H1 (cell line): ENCODE measurements at regions not wholly inside any gene's neighbourhood (a gene's known extent, or its start where the extent isn't known, plus 50 kb on each side); places are given as distances from the start of the nearest gene placed in this dataset.

Experiments
- CTCF ChIA-PET: fragments of 300-600 bp; sonication (Branson Sonifier 250); formaldehyde crosslinking; loops from one replicate; lab custom pipeline; 2021; ENCODE audit not compliant: partially characterized antibody; lab: Charles Lee
- POLR2A ChIA-PET: fragments of 300-600 bp; sonication (Branson Sonifier 250); formaldehyde crosslinking; loops from one replicate; lab custom pipeline; 2021; ENCODE audit warnings: inconsistent platforms; ENCODE audit not compliant: partially characterized antibody; lab: Charles Lee
- DNase-seq, 2 experiments: peaks; one replicate each; pipeline versions ENCODE4 v3.0.0 to v3.0.0-alpha.2; 2010 to 2022; ENCODE audit warnings: low spot score in 2 of 2, low read depth in 1 of 2, mixed read lengths in 1 of 2
- FAIRE-seq: peaks from 2 replicates; lab custom pipeline; 2011; peaks lifted over from hg19 to GRCh38; lab: Jason Lieb, UNC
- H2AFZ ChIP-seq: 2 replicates; pipeline ENCODE4 v1.8.1; 2012; ENCODE audit warnings: low read length, inconsistent platforms
- H2AK5ac ChIP-seq: 2 replicates; pipeline ENCODE4 v1.6.1; 2013; ENCODE audit warnings: low read depth, low read length
- H2BK120ac ChIP-seq: replicated peaks from 2 replicates; pipeline ENCODE3; 2013; ENCODE audit warnings: low read depth, low read length, inconsistent platforms
- H2BK12ac ChIP-seq: 2 replicates; pipeline ENCODE4 v1.6.1; 2013; ENCODE audit warnings: low read depth, low read length
- H2BK15ac ChIP-seq: 2 replicates; pipeline ENCODE4 v1.6.1; 2013; ENCODE audit warnings: low read length
- H2BK20ac ChIP-seq: 2 replicates; pipeline ENCODE4 v1.6.1; 2013; ENCODE audit warnings: low read length
- H2BK5ac ChIP-seq: 2 replicates; pipeline ENCODE4 v1.6.1; 2013; ENCODE audit warnings: low read depth, low read length
- H3K14ac ChIP-seq: 2 replicates; pipeline ENCODE4 v1.6.1; 2013; ENCODE audit warnings: inconsistent platforms; ENCODE audit not compliant: insufficient read length
- H3K18ac ChIP-seq: 2 replicates; pipeline ENCODE4 v1.6.1; 2013; ENCODE audit warnings: low read length; ENCODE audit errors: extremely low read depth
- H3K23ac ChIP-seq: 2 replicates; pipeline ENCODE4 v1.6.1; 2013; ENCODE audit warnings: inconsistent platforms; ENCODE audit not compliant: insufficient read length
- H3K23me2 ChIP-seq: 2 replicates; pipeline ENCODE4 v1.6.1; 2013; ENCODE audit warnings: low read depth, low read length
- H3K27ac ChIP-seq: 2 replicates; pipeline ENCODE4 v1.6.1; 2011; ENCODE audit warnings: low read depth, low read length, inconsistent platforms
- H3K27me3 ChIP-seq, 4 experiments: replicated peaks in 1 of 4; 1 replicate in 1 of 4; 2 replicates in 3 of 4; pipeline versions ENCODE4 v1.6.1 to v1.8.1; 2011 to 2013; ENCODE audit warnings: low read length in 3 of 4, mild to moderate bottlenecking in 3 of 4, inconsistent platforms in 2 of 4, mixed read lengths in 2 of 4, moderate library complexity in 1 of 4; ENCODE audit not compliant: control insufficient read depth in 3 of 4, insufficient read depth in 3 of 4; ENCODE audit errors: extremely low read depth in 1 of 4
- H3K36me3 ChIP-seq, 4 experiments: 2 replicates each; pipeline versions ENCODE4 v1.6.1 to v1.8.1; 2011 to 2013; ENCODE audit warnings: mild to moderate bottlenecking in 4 of 4, low read length in 3 of 4, moderate library complexity in 2 of 4, control low read depth in 1 of 4, inconsistent platforms in 1 of 4; ENCODE audit not compliant: insufficient read depth in 4 of 4, control insufficient read depth in 2 of 4
- H3K4ac ChIP-seq: replicated peaks from 2 replicates; pipeline ENCODE3; 2013; ENCODE audit warnings: low read length, low read depth, mixed read lengths, inconsistent platforms; ENCODE audit not compliant: insufficient read length
- H3K4me1 ChIP-seq, 4 experiments: replicated peaks in 1 of 4; 1 replicate in 1 of 4; 2 replicates in 3 of 4; pipeline versions ENCODE4 v1.6.1 to v1.8.1; 2011 to 2013; ENCODE audit warnings: low read length in 3 of 4, inconsistent platforms in 2 of 4, mixed read lengths in 1 of 4; ENCODE audit not compliant: insufficient read depth in 4 of 4, control insufficient read depth in 3 of 4
- H3K4me2 ChIP-seq, 2 experiments: 2 replicates each; pipeline versions ENCODE4 v1.6.1 to v1.8.1; 2011 to 2013; ENCODE audit warnings: low read depth in 2 of 2, low read length in 2 of 2, control low read depth in 1 of 2, inconsistent platforms in 1 of 2, mild to moderate bottlenecking in 1 of 2; ENCODE audit not compliant: insufficient read depth in 1 of 2
- H3K4me3 ChIP-seq, 4 experiments: fragments of 200-600, 300-600 bp in 1 of 4; sonication (generic), shearing (Covaris generic), sonication (Bioruptor Twin) in 1 of 4; 2 replicates each; pipeline versions ENCODE4 v1.5.1 to v1.8.1; 2011 to 2016; ENCODE audit warnings: low read length in 4 of 4, low read depth in 3 of 4, control low read depth in 2 of 4, inconsistent platforms in 2 of 4, mild to moderate bottlenecking in 2 of 4, mixed read lengths in 1 of 4, moderate library complexity in 1 of 4; ENCODE audit not compliant: insufficient read depth in 2 of 4; ENCODE audit errors: extremely low read depth in 1 of 4
- H3K56ac ChIP-seq: replicated peaks from 2 replicates; pipeline ENCODE3; 2013; ENCODE audit warnings: low read depth, mild to moderate bottlenecking, mixed read lengths, low read length, inconsistent platforms; ENCODE audit not compliant: insufficient read length
- H3K79me1 ChIP-seq: 2 replicates; pipeline ENCODE4 v1.6.1; 2013; ENCODE audit warnings: low read depth, low read length, control low read depth
- H3K79me2 ChIP-seq, 2 experiments: 2 replicates each; pipeline versions ENCODE4 v1.6.1 to v1.8.1; 2012 to 2013; ENCODE audit warnings: low read length in 2 of 2, mild to moderate bottlenecking in 2 of 2, inconsistent platforms in 1 of 2; ENCODE audit not compliant: insufficient read depth in 2 of 2, control insufficient read depth in 1 of 2
- H3K9ac ChIP-seq, 4 experiments: replicated peaks in 1 of 4; 1 replicate in 1 of 4; 2 replicates in 3 of 4; pipeline versions ENCODE4 v1.6.1 to v1.8.1; 2011 to 2013; ENCODE audit warnings: low read depth in 3 of 4, low read length in 3 of 4, control low read depth in 2 of 4, mild to moderate bottlenecking in 2 of 4, moderate library complexity in 2 of 4, inconsistent platforms in 1 of 4; ENCODE audit errors: extremely low read depth in 1 of 4
- H3K9me3 ChIP-seq, 2 experiments: 2 replicates each; pipeline versions ENCODE4 v1.6.1 to v1.8.1; 2012 to 2013; ENCODE audit warnings: mild to moderate bottlenecking in 2 of 2, moderate library complexity in 2 of 2, control low read depth in 1 of 2, inconsistent platforms in 1 of 2, low read depth in 1 of 2, low read length in 1 of 2, mixed read lengths in 1 of 2; ENCODE audit not compliant: insufficient read depth in 2 of 2
- H4K20me1 ChIP-seq, 2 experiments: replicated peaks in 1 of 2; 2 replicates each; pipeline versions ENCODE3 to v1.8.1; 2011 to 2013; ENCODE audit warnings: inconsistent platforms in 2 of 2, low read length in 2 of 2, mild to moderate bottlenecking in 1 of 2; ENCODE audit not compliant: insufficient read depth in 2 of 2, control insufficient read depth in 1 of 2
- H4K5ac ChIP-seq: 2 replicates; pipeline ENCODE4 v1.6.1; 2013; ENCODE audit warnings: low read length, low read depth, mixed read lengths, inconsistent platforms; ENCODE audit not compliant: insufficient read length
- H4K8ac ChIP-seq: 2 replicates; pipeline ENCODE4 v1.8.0; 2013; ENCODE audit warnings: mild to moderate bottlenecking, moderate library complexity, low read length, inconsistent platforms; ENCODE audit not compliant: insufficient read depth; ENCODE audit errors: extremely low read depth
- H4K91ac ChIP-seq: replicated peaks from 2 replicates; pipeline ENCODE3; 2013; ENCODE audit warnings: low read length, mixed read lengths, inconsistent platforms; ENCODE audit not compliant: insufficient read length
- CHD2 ChIP-seq: IDR thresholded peaks from 2 replicates; pipeline ENCODE4 v1.6.1; 2012; ENCODE audit warnings: low read length, improper control_type of control experiment
- SP1 ChIP-seq: IDR thresholded peaks from 2 replicates; pipeline ENCODE4 v1.6.1; 2011; ENCODE audit warnings: low read depth, low read length
- WGBS, 2 experiments: shearing (Covaris generic) in 1 of 2; methylation state at CpG; one replicate each; pipeline versions ENCODE4 v1.1.6 to v1.1.7; 2013 to 2015; ENCODE audit warnings: low lambda C conversion rate in 2 of 2, mixed read lengths in 2 of 2, inconsistent platforms in 1 of 2, low coverage in 1 of 2, missing lambda C conversion rate in 1 of 2; ENCODE audit not compliant: insufficient replicate concordance in 2 of 2, insufficient coverage in 1 of 2, insufficient read length in 1 of 2; ENCODE audit errors: extremely low coverage in 1 of 2, missing lambda C conversion rate in 1 of 2; 5-methylcytosine and 5-hydroxymethylcytosine counted together

DNA sequence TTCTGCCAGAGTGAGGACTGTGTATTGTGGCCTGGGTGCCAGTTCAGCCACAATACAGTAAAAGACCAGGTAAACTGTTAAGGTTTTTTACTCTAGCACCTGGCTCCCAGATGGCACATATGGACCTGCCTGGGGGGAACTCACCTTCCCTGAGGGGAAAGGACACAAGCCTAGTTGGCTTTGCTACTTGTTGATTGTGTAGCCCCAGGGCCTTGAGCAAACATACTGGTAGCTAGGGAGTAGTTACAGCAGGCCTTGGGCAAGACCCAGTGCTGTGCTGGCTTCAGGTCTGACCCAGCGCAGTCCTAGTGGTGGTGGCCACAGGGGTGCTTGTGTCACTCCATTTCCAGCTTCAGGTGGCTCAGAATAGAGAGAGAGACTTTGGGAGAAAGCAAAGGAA lies 216.4 kb downstream of the KLHL28 start:
- no peak for FAIRE-seq
- no peak overlapping the region for H2BK120ac ChIP-seq

More for the DNA sequence above, 216.4 kb downstream of the KLHL28 start:
- no peak overlapping the region for H3K23ac ChIP-seq
- H3K56ac ChIP-seq = no peak overlapping the region
- TF ChIP-seq CHD2 (no peak), SP1 (no peak)
- TF ChIP-seq, all 59 proteins: peak for 0
- Histone ChIP-seq H3K36me3 (no peaks in the 10 kb centered on the region), H3K4me2 (no peak overlapping the region), H3K4me3 (no peak overlapping the region), H3K27me3 (no peaks in the 10 kb centered on the region), H3K14ac (no peak overlapping the region), H4K5ac (no peak overlapping the region), H3K79me1 (no peaks in the 10 kb centered on the region), H2AFZ (no peak overlapping the region), H2BK5ac (no peak overlapping the region), H3K9ac (no peak overlapping the region), H3K79me2 (no peaks in the 10 kb centered on the region), H2BK15ac (no peak overlapping the region), H4K91ac (no peak overlapping the region), H2BK12ac (no peak overlapping the region), H2AK5ac (no peak overlapping the region), H3K18ac (no peak overlapping the region), H3K23me2 (no peaks in the 10 kb centered on the region), H3K27ac (no peak overlapping the region), H2BK20ac (no peak overlapping the region), H3K4me1 (no peaks in the 10 kb centered on the region), H4K8ac (no peak overlapping the region), H3K9me3 (no peaks in the 10 kb centered on the region), H4K20me1 (no peaks in the 10 kb centered on the region), H3K4ac (no peak overlapping the region)
- 100% methylated on average over 1 of the region's 1 CpG; no CpG with 5 or more reads in 1 of the 2 experiments for WGBS, 2 experiments
- CTCF ChIA-PET = no interaction called here
- DNase-seq = no peak
- POLR2A ChIA-PET = no interaction called here
